GM19043 (cell line): ENCODE measurements at regions not wholly inside any gene's neighbourhood (a gene's known extent, or its start where the extent isn't known, plus 50 kb on each side); places are given as distances from the start of the nearest gene placed in this dataset.
"Not testable (repeated sequence)": the region's sequence is repeated elsewhere in the genome, so short reads cannot be mapped to it uniquely, and the experiment has no call there.

ENCODE experiments used
- ATAC-seq: cut with Tn5 transposase; IDR thresholded peaks from one replicate; pipeline ENCODE4 v1.9.1; 2021; ENCODE audit warnings: low read depth; ENCODE audit not compliant: unreplicated experiment

DNA sequence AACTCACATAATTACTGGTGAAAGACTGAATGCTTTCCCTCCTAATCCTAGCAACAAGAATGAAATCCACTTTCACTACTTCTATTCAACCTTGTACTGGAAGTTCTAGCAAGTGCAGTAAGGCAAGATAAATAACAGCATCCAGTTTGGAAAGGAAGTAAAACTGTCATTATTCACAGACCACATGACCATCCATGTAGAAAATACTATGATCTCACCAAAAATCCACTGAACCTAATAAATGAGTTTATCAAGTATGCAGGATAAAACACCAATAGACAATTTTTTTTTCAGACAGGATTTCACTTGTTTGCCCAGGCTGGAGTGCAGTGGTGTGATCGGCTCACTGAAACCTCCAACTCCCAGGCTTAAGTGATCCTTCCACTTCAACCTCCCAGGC lies 117.7 kb downstream of the TMEM167A start:
- no peak for ATAC-seq

DNA sequence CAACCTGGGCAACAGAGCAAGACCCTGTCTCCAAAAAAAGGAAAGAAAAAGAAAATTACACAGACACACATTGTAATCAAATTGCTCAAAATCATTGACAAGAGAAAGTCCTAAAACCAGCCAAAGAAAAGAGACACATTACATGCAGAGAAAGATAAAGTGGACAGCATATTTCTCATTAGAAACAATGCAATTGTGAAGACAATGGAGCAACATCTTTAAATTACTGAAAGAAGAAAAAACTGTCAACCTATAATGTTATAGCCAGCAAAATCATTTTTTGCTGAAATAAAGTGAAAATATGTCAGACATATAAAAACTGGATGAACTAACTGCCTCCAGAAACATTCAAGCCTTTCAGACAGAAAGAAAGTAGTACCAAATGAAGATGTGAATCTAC lies 120.6 kb downstream of the TMEM167A start:
- no peak for ATAC-seq

DNA sequence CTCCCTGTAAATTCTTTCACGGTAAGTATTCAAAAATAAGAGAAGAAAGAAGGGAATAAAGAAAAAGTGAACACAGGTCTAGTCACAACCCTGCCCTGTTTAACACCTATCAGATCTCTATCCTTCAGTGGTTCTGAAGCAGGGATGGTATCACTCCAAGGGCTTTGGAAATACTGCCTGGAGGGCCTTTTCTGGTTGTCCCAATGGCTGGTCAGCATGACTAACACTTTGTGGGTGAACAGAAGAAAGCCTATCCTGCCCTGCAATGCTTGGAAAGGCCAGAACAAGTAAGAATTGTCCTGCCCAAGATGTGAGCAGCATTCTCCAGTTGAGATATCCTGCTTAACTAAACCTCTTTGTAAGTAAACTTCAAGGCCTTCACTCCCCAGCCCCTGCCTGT lies 124.9 kb downstream of the TMEM167A start:
- no peak for ATAC-seq

DNA sequence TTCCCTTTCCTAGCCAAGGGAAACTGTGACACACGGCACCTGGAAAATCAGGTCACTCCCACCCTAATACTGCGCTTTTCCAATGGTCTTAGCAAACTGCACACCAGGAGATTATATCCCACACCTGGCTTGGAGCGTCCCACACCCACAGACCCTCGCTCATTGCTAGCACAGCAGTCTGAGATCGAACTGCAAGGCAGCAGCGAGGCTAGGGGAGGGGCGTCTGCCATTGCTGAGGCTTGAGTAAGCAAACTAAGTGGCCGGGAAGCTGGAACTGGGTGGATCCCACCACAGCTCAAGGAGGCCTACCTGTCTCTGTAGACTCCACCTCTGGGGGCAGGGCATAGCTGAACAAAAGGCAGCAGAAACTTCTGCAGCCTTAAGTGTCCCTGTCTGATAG lies 132.9 kb downstream of the TMEM167A start:
- ATAC-seq, result not testable (repeated sequence)

GRCh38 chr5:82942083-82942881 lies 134.9 kb downstream of the TMEM167A start:
- ATAC-seq, result peak; percentile 59

DNA sequence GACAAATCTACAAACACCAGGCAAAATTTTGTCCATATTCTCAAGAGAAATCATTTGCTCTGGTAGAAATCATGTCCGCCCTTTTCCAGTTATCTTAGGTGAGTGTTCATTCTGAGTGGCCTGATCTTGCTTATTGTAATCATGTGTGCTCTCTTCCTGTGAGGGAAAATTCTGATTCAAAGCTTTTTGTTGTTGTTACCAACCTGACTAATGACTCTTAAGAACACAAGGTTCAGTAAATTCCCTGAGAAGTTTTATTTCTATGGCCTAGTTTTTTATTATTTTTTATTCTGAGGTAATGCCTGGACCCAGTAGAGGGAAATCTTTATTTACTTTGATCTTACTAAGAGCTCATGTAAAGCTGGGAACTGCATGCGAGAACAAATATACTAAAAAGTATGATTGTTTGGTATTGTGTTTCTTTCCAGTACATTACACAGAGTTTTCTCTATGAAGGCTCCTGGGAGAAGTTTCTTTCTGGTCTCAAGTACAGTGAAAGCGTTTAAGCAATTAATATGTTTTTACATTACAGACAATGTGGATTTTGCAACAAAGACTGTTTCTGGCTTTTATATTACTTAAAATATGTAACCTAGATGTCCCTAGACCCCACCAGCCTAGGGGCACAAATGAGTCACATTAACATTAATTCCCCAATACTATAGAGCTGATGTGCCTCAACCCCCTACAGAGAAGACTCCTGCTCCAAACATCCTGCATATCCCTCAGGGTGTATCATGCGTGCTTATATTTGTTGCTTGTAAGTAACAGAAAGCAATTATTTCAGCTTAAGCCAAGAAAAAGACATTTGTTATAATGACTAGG lies 138.1 kb downstream of the TMEM167A start:
- no peak for ATAC-seq

- ATAC-seq, result not testable (repeated sequence)
Observed at GRCh38 chr5:82932473-82933220, 144.5 kb downstream of the TMEM167A start.

GRCh38 chr5:82931110-82931509 lies 146.1 kb downstream of the TMEM167A start:
- no peak for ATAC-seq

GRCh38 chr5:82925061-82925411 lies 152.2 kb downstream of the TMEM167A start:
- ATAC-seq, result no peak

- no peak for ATAC-seq
Observed at GRCh38 chr5:82924226-82925060, 152.8 kb downstream of the TMEM167A start.

DNA sequence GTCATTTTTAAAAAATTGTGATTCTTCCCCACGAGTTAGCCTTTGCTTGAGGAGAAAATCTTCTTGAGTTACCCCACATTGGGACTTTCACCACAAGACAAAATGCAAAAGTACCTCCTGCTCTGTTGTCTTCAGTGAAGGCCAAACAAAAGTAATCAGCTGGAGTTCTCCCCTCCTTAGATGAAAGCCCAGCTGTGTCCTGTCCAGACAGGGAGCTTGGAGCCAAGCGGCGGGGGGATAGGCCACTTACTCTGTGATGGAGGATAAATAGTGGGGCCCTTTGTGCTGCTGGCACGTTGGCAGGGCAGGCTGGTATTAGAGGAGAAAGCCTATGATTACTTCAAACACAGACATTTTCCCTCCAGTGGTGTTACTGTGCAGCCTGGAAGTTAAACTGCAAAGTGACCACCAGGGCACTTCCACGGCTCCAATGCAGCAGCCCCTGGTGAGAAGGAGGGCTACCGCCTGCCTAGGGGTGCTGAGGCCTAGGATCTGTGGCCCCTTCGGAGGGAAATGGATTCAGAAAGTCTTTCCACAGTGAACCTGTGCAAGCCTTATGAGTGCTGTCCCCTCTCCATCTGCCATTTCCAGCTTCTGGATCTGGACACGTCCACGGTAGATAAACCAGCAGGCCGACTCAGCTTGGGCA lies 155.0 kb downstream of the TMEM167A start:
- no peak for ATAC-seq

- ATAC-seq, result no peak
Observed at GRCh38 chr5:82918311-82919031, 158.7 kb downstream of the TMEM167A start.

DNA sequence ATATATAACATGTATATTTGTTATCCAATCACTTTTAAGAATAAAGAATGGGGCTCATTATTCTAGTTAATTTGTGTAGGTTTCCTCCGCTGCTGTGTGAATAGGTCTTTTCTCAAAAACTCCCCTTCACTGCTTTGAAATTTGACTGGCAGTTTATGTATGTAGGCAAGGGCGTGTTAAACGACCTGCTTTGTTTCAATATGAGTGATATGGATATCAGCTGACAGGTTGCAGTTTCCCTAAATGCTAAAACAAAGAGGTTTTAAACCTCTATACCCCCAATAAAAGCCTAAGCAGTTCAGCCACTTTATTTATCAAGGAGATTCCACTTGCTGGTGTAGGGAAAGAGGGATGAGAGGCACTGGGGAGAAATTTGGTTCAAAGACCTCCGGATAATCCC lies 159.6 kb downstream of the TMEM167A start:
- ATAC-seq, result no peak

GRCh38 chr5:82913971-82914370 lies 163.2 kb downstream of the TMEM167A start:
- ATAC-seq, result no peak

- no peak for ATAC-seq
Observed at GRCh38 chr5:82912462-82912861, 164.7 kb downstream of the TMEM167A start.

DNA sequence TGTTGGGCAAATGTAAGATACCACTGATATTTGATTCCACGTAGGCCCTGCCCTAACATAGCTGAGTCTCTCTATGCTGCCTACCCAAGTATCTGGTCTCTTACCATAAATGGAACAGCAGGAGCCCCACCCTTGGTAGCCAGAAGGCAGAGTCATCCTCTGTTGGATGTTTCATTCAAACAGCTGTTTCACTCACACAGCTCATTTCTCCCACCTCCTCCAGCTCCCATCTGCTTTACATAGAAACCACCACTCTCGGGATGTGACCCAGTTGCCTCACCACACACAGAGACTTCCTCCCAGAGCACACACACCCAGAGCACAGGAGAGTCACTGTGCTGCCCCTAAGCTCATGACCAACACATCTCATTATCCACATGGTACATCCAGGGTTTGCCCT lies 165.3 kb downstream of the TMEM167A start:
- no peak for ATAC-seq

- no peak for ATAC-seq
Observed at GRCh38 chr5:82910905-82911304, 166.3 kb downstream of the TMEM167A start.

DNA sequence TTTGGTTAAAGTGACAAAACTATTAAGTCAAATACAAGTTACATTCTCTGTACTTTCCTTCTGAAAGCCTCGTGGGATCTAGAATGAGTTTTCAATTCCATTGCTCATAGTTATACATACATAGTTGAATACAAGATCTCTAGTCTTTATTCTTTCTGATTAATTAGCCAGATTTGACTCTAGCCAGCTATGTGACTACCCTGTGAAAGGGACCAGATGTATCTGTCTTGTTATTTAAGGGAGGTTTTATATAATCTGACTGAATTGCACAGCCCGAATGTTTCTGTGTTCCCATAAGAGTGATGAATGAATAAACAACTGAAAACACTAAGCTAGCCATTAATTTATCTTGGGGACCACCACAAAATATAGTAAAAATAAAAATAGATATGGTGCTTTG lies 166.7 kb downstream of the TMEM167A start:
- ATAC-seq, result no peak

DNA sequence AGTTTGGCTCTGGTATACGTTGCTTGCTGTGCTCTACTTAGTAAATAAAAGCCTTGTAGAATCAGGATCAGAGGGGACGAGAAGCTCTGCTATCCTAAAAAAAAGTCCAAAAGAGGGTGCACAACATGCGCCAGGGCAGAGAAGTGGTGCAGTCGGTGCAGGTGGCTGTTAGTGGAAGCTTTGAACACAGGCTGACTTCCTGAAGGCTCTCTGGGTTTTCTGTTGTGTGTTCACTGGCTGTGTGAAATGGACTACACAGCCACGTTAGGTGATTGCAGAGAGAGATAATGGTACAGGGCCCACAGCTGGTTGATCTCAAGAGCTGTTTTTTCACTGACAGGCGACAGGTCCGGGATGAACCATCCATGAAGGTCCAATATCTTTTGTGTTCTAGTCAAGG lies 167.4 kb downstream of the TMEM167A start:
- ATAC-seq, result no peak
